GM12878 (cell line): ENCODE measurements at regions not wholly inside any gene's neighbourhood (a gene's known extent, or its start where the extent isn't known, plus 50 kb on each side); places are given as distances from the start of the nearest gene placed in this dataset.

ENCODE experiments used
- ATAC-seq: fragments of 200-7000 bp; cut with Tn5 transposase; 3 replicates; pipeline ENCODE4 v1.9.1; 2020; ENCODE audit warnings: mild to moderate bottlenecking, moderate library complexity
- BruUV-seq: library from RNA; stranded (reverse); fragments of 400-500 nt; replicated peaks from 2 replicates; lab custom pipeline; 2021; lab: Mats Ljungman, UMichigan
- CTCF ChIA-PET: fragments of 300-600 bp; sonication (Branson Sonifier 250); formaldehyde crosslinking; extraction: SDS; loops from one replicate; lab custom pipeline; 2021; ENCODE audit warnings: inconsistent platforms; lab: Yijun Ruan, JAX
- POLR2A ChIA-PET: fragments of 350-600 bp; formaldehyde crosslinking; extraction: SDS; loops from one replicate; lab custom pipeline; 2021; ENCODE audit warnings: inconsistent platforms; lab: Charles Lee
- RAD21 ChIA-PET: fragments of 300-600 bp; sonication (Branson Sonifier 250); formaldehyde crosslinking; loops from one replicate; lab custom pipeline; 2023; ENCODE audit warnings: antibody characterized with exemption; ENCODE audit not compliant: unreplicated experiment; lab: Charles Lee
- SMC1A ChIA-PET: fragments of 300-600 bp; sonication (Branson Sonifier 250); formaldehyde crosslinking; loops from one replicate; lab custom pipeline; 2023; ENCODE audit not compliant: unreplicated experiment, uncharacterized antibody; lab: Charles Lee
- DNase-seq: peaks from one replicate; pipeline ENCODE4 v3.0.0-alpha.2; 2011; ENCODE audit warnings: low read depth, low spot score
- FAIRE-seq: peaks from 3 replicates; lab custom pipeline; 2011; peaks lifted over from hg19 to GRCh38; lab: Jason Lieb, UNC
- H2AFZ ChIP-seq: 2 replicates; pipeline ENCODE4 v1.6.0; 2011; ENCODE audit warnings: low read depth, low read length, control low read depth; ENCODE audit not compliant: control insufficient read depth
- H3K27ac ChIP-seq: 2 replicates; pipeline ENCODE4 v1.5.1; 2011; ENCODE audit warnings: control low read depth; ENCODE audit not compliant: control insufficient read depth, insufficient read depth
- H3K27me3 ChIP-seq, 2 experiments: replicated peaks in 1 of 2; 2 replicates each; pipeline versions ENCODE4 v1.6.0 to v1.6.1; 2011; ENCODE audit warnings: low read length in 1 of 2; ENCODE audit not compliant: control insufficient read depth in 2 of 2, insufficient read depth in 2 of 2
- H3K36me3 ChIP-seq, 2 experiments: 2 replicates each; pipeline ENCODE4 v1.5.1; 2011; ENCODE audit warnings: low read length in 1 of 2; ENCODE audit not compliant: control insufficient read depth in 2 of 2, insufficient read depth in 2 of 2
- H3K4me1 ChIP-seq: 2 replicates; pipeline ENCODE4 v1.6.1; 2011; ENCODE audit warnings: mild to moderate bottlenecking, low read length, moderate library complexity, mixed read lengths; ENCODE audit not compliant: control insufficient read depth, insufficient read depth
- H3K4me2 ChIP-seq: 2 replicates; pipeline ENCODE4 v1.6.0; 2011; ENCODE audit warnings: control low read depth; ENCODE audit not compliant: control insufficient read depth, insufficient read depth
- H3K4me3 ChIP-seq: fragments of 200-600 bp; sonication (generic); 2 replicates; pipeline ENCODE4 v1.5.1; 2016
- H3K79me2 ChIP-seq: 2 replicates; pipeline ENCODE4 v1.6.0; 2011; ENCODE audit warnings: low read length; ENCODE audit not compliant: control insufficient read depth, insufficient read depth
- H3K9ac ChIP-seq: 2 replicates; pipeline ENCODE4 v1.8.0; 2011; ENCODE audit warnings: low read length, control low read depth, mixed read lengths; ENCODE audit not compliant: control insufficient read depth, insufficient read depth
- H3K9me3 ChIP-seq: replicated peaks from 3 replicates; pipeline ENCODE4 v1.5.1; 2011; ENCODE audit warnings: mild to moderate bottlenecking, low read length; ENCODE audit not compliant: control insufficient read depth, insufficient read depth
- H4K20me1 ChIP-seq: 2 replicates; pipeline ENCODE4 v1.6.0; 2011; ENCODE audit not compliant: control insufficient read depth, insufficient read depth
- CBX5 ChIP-seq: sonication (generic); IDR thresholded peaks from 2 replicates; pipeline ENCODE4 v1.6.1; 2016; ENCODE audit warnings: low read depth, moderate library complexity, mild to moderate bottlenecking, inconsistent platforms
- CEBPB ChIP-seq, 2 experiments: fragments of 150-350 bp in 1 of 2; IDR thresholded peaks; 2 replicates each; pipeline ENCODE4 v1.6.1; 2012 to 2014; ENCODE audit warnings: low read depth in 2 of 2, low read length in 2 of 2, borderline replicate concordance in 1 of 2, inconsistent platforms in 1 of 2
- CHD1 ChIP-seq: IDR thresholded peaks from 2 replicates; pipeline ENCODE4 v1.6.1; 2012; ENCODE audit warnings: low read depth, low read length, improper control_type of control experiment
- EED ChIP-seq: sonication (generic); IDR thresholded peaks from 2 replicates; pipeline ENCODE4 v1.6.1; 2016; ENCODE audit warnings: antibody characterized with exemption, low read depth
- EGR1 ChIP-seq, 2 experiments: IDR thresholded peaks; 1 replicate in 1 of 2; 2 replicates in 1 of 2; pipeline ENCODE4 v1.6.1; 2011 to 2012; ENCODE audit warnings: low read depth in 2 of 2, low read length in 2 of 2, borderline replicate concordance in 1 of 2, mild to moderate bottlenecking in 1 of 2, moderate library complexity in 1 of 2
- HDGF ChIP-seq: fragments of 450-650 bp; IDR thresholded peaks from 2 replicates; pipeline ENCODE4 v1.6.1; 2016; ENCODE audit warnings: antibody characterized with exemption
- JUNB ChIP-seq: IDR thresholded peaks from 2 replicates; pipeline ENCODE4 v1.6.1; 2016; ENCODE audit warnings: antibody characterized with exemption, mild to moderate bottlenecking
- PBX3 ChIP-seq: IDR thresholded peaks from 2 replicates; pipeline ENCODE4 v1.6.1; 2011; ENCODE audit warnings: mild to moderate bottlenecking, low read depth, low read length, moderate library complexity; ENCODE audit not compliant: insufficient replicate concordance
- RCOR1 ChIP-seq: conservative IDR thresholded peaks from 2 replicates; pipeline ENCODE4 v1.6.1; 2012; ENCODE audit warnings: low read depth, low read length, improper control_type of control experiment
- RFX5 ChIP-seq: IDR thresholded peaks from 2 replicates; pipeline ENCODE4 v1.6.1; 2011; ENCODE audit warnings: low read depth, low read length, improper control_type of control experiment
- SIX5 ChIP-seq: IDR thresholded peaks from 2 replicates; pipeline ENCODE4 v1.6.1; 2011; ENCODE audit warnings: mild to moderate bottlenecking, low read depth, low read length, moderate library complexity; ENCODE audit not compliant: severe bottlenecking
- SREBF1 ChIP-seq: IDR thresholded peaks from 2 replicates; pipeline ENCODE4 v1.6.1; 2012; ENCODE audit warnings: mild to moderate bottlenecking, low read length
- TAF1 ChIP-seq: IDR thresholded peaks from 2 replicates; pipeline ENCODE4 v1.6.1; 2011; ENCODE audit warnings: mild to moderate bottlenecking, low read depth, low read length, borderline replicate concordance
- TCF12 ChIP-seq: IDR thresholded peaks from 2 replicates; pipeline ENCODE4 v1.6.1; 2011; ENCODE audit warnings: low read depth, mild to moderate bottlenecking, low read length
- TCF7 ChIP-seq: IDR thresholded peaks from 2 replicates; pipeline ENCODE4 v1.6.1; 2014; ENCODE audit warnings: antibody characterized with exemption, borderline replicate concordance
- WRNIP1 ChIP-seq: IDR thresholded peaks from 2 replicates; pipeline ENCODE4 v1.6.1; 2011; ENCODE audit warnings: low read depth, low read length, improper control_type of control experiment, borderline replicate concordance
- ZBTB11 ChIP-seq: fragments of 450-650 bp; formaldehyde crosslinking; IDR thresholded peaks from 2 replicates; pipeline ENCODE4 v1.5.0; 2022; ENCODE audit warnings: mild to moderate bottlenecking, missing genetic modification characterization
- ZNF687 ChIP-seq: fragments of 450-650 bp; IDR thresholded peaks from 2 replicates; pipeline ENCODE4 v1.6.1; 2017; ENCODE audit warnings: mild to moderate bottlenecking, moderate library complexity
- WGBS: methylation state at CpG from one replicate; pipeline ENCODE4 v1.1.6; 2016; ENCODE audit warnings: low lambda C conversion rate; ENCODE audit not compliant: insufficient replicate concordance, insufficient coverage; ENCODE audit errors: missing lambda C conversion rate; 5-methylcytosine and 5-hydroxymethylcytosine counted together
- in situ Hi-C: fragments of 300-500 bp; cut with MboI; formaldehyde crosslinking; loops from 9 replicates; pipeline ENCODE4 v1.14.3; 2018; ENCODE audit warnings: mixed read lengths
- intact Hi-C: fragments of 100-400 bp; cut with micrococcal nuclease; formaldehyde crosslinking; loops from one replicate; pipeline ENCODE4 v1.14.2; 2022; ENCODE audit not compliant: unreplicated experiment

GRCh38 chr6:22651731-22652130, 82.4 kb downstream of the HDGFL1 start:
- POLR2A ChIA-PET: no interaction called here
- Histone ChIP-seq H3K27ac (no peak overlapping the region), H4K20me1 (no peaks in the 10 kb centered on the region), H2AFZ (no peak overlapping the region), H3K4me2 (no peak overlapping the region), H3K36me3 (no peaks in the 10 kb centered on the region), H3K4me1 (no peaks in the 10 kb centered on the region), H3K79me2 (no peaks in the 10 kb centered on the region), H3K27me3 (no peaks in the 10 kb centered on the region), H3K9me3 (no peaks in the 10 kb centered on the region), H3K4me3 (no peak overlapping the region), H3K9ac (no peak overlapping the region)
- RAD21 ChIA-PET: no interaction called here
- TF ChIP-seq EGR1 (IDR thresholded peaks at IDR 0.05; ENCODE audit: borderline replicate concordance in 1 of 2, low read depth in 2 of 2, low read length in 2 of 2) (no peak), CBX5 (no peak), ZNF687 (no peak), WRNIP1 (no peak), HDGF (no peak), TCF12 (no peak), EED (no peak), TCF7 (no peak), RFX5 (no peak), ZBTB11 (no peak), SREBF1 (no peak), RCOR1 (no peak), JUNB (no peak), CHD1 (no peak), TAF1 (no peak), SIX5 (no peak), CEBPB (IDR thresholded peaks at IDR 0.05; ENCODE audit: borderline replicate concordance in 1 of 2, low read depth in 2 of 2, low read length in 2 of 2) (no peak), PBX3 (no peak)
- WGBS: 29% methylated on average over 3 of the region's 3 CpGs
- DNase-seq: no peak
- CTCF ChIA-PET: no interaction called here
- no peak for ATAC-seq
- SMC1A ChIA-PET: no interaction called here
- intact Hi-C loops: no loop called here
- no TSS peak for BruUV-seq
- in situ Hi-C loops: no loop called here
- no peak for FAIRE-seq
